Endodermal cell (in vitro differentiated cells): ENCODE measurements at regions not wholly inside any gene's neighbourhood (a gene's known extent, or its start where the extent isn't known, plus 50 kb on each side); places are given as distances from the start of the nearest gene placed in this dataset.
"Not testable (repeated sequence)": the region's sequence is repeated elsewhere in the genome, so short reads cannot be mapped to it uniquely, and the experiment has no call there.

Experiments
- DNase-seq: peaks from one replicate; pipeline ENCODE4 v3.0.0-alpha.2; 2017
- H3K27ac ChIP-seq: 2 replicates; pipeline ENCODE4 v1.5.1; 2013; ENCODE audit warnings: mild to moderate bottlenecking, low read depth, low read length, moderate library complexity
- H3K27me3 ChIP-seq: 2 replicates; pipeline ENCODE4 v1.6.1; 2013; ENCODE audit warnings: mild to moderate bottlenecking, low read length, moderate library complexity; ENCODE audit not compliant: insufficient read depth, control insufficient read depth, poor library complexity, severe bottlenecking
- H3K36me3 ChIP-seq: 2 replicates; pipeline ENCODE4 v1.7.0; 2013; ENCODE audit warnings: mild to moderate bottlenecking, low read length, moderate library complexity; ENCODE audit not compliant: control insufficient read depth, insufficient read depth
- H3K4me1 ChIP-seq: one replicate; pipeline ENCODE4 v1.7.0; 2013; ENCODE audit warnings: low read length; ENCODE audit not compliant: control insufficient read depth, insufficient read depth
- H3K4me3 ChIP-seq: 2 replicates; pipeline ENCODE4 v1.5.1; 2013; ENCODE audit warnings: mild to moderate bottlenecking, low read length, moderate library complexity
- H3K9ac ChIP-seq: 2 replicates; pipeline ENCODE4 v1.6.1; 2013; ENCODE audit warnings: mild to moderate bottlenecking, low read length, moderate library complexity; ENCODE audit not compliant: poor library complexity, severe bottlenecking; ENCODE audit errors: extremely low read depth
- H3K9me3 ChIP-seq: 2 replicates; pipeline ENCODE4 v1.6.1; 2013; ENCODE audit warnings: mild to moderate bottlenecking, low read length, moderate library complexity; ENCODE audit not compliant: control insufficient read depth
- H3K27ac Mint-ChIP-seq: 2 replicates; pipeline ENCODE4 v1.8.0; 2020; ENCODE audit warnings: mixed read lengths
- H3K27me3 Mint-ChIP-seq: 2 replicates; pipeline ENCODE4 v1.8.0; 2021; ENCODE audit warnings: mild to moderate bottlenecking, mixed read lengths; ENCODE audit not compliant: insufficient read depth
- H3K36me3 Mint-ChIP-seq: 2 replicates; pipeline ENCODE4 v1.8.0; 2020; ENCODE audit warnings: low read depth, mixed read lengths
- H3K4me1 Mint-ChIP-seq: 2 replicates; pipeline ENCODE4 v1.8.0; 2020; ENCODE audit warnings: mixed read lengths
- H3K4me3 Mint-ChIP-seq: 2 replicates; pipeline ENCODE4 v1.8.0; 2020; ENCODE audit warnings: mild to moderate bottlenecking, moderate library complexity, mixed read lengths
- H3K9me3 Mint-ChIP-seq: 2 replicates; pipeline ENCODE4 v1.8.0; 2020; ENCODE audit warnings: mild to moderate bottlenecking, mixed read lengths
- WGBS, 2 experiments: methylation state at CpG; one replicate each; pipeline versions ENCODE4 v1.1.5 to v1.1.7; 2013; ENCODE audit warnings: missing lambda C conversion rate in 2 of 2, mixed read lengths in 1 of 2; ENCODE audit not compliant: insufficient coverage in 1 of 2, insufficient read length in 1 of 2; 5-methylcytosine and 5-hydroxymethylcytosine counted together
- TF ChIP-seq, protein P1 (sequence below): fragments of 200-600 bp; sonication (generic); conservative IDR thresholded peaks from 2 replicates; pipeline ENCODE4 v1.5.0; 2021; ENCODE audit warnings: antibody characterized with exemption, mild to moderate bottlenecking

DNA sequence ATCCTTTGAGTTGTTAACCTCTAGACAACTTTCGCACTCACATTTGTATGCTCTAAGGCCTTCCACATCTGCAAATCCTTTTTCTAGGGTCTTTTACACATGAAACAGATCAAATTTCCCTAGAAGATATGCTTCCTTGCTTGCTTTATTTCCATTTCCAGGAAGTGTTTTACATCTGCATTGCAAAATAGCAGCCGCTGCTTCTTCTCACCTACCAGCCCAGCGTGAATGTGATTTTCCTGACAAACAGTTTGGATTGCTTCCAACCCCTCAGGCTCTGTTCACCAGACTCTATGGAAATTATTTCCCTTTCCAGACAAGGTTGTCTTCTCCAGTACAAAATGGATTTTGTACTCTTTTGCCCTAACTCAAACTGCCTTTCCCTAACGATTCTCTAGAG is 50.9 kb upstream of the PAPSS2 start:
- DNase-seq, result no peak
- H3K4me3 ChIP-seq, result no peak overlapping the region
- H3K27me3 Mint-ChIP-seq, result no peaks in the 10 kb centered on the region
- H3K36me3 ChIP-seq, result no peaks in the 10 kb centered on the region
- no peak overlapping the region for H3K27ac ChIP-seq
- peaks cover 29% of the 10 kb centered on the region for H3K4me1 Mint-ChIP-seq
- no peak overlapping the region for H3K9ac ChIP-seq
- no peak overlapping the region for H3K27ac Mint-ChIP-seq
- TF ChIP-seq, protein P1, sequence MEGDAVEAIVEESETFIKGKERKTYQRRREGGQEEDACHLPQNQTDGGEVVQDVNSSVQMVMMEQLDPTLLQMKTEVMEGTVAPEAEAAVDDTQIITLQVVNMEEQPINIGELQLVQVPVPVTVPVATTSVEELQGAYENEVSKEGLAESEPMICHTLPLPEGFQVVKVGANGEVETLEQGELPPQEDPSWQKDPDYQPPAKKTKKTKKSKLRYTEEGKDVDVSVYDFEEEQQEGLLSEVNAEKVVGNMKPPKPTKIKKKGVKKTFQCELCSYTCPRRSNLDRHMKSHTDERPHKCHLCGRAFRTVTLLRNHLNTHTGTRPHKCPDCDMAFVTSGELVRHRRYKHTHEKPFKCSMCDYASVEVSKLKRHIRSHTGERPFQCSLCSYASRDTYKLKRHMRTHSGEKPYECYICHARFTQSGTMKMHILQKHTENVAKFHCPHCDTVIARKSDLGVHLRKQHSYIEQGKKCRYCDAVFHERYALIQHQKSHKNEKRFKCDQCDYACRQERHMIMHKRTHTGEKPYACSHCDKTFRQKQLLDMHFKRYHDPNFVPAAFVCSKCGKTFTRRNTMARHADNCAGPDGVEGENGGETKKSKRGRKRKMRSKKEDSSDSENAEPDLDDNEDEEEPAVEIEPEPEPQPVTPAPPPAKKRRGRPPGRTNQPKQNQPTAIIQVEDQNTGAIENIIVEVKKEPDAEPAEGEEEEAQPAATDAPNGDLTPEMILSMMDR, result no peak
- no peaks in the 10 kb centered on the region for H3K4me1 ChIP-seq
- no peak overlapping the region for H3K4me3 Mint-ChIP-seq
- H3K36me3 Mint-ChIP-seq, result peaks cover 18% of the 10 kb centered on the region
- peaks cover 30% of the 10 kb centered on the region for H3K9me3 Mint-ChIP-seq
- H3K27me3 ChIP-seq, result no peaks in the 10 kb centered on the region
- H3K9me3 ChIP-seq, result peaks cover 26% of the 10 kb centered on the region
- 71 to 82% methylated on average over 4 of the region's 4 CpGs for WGBS, 2 experiments

DNA sequence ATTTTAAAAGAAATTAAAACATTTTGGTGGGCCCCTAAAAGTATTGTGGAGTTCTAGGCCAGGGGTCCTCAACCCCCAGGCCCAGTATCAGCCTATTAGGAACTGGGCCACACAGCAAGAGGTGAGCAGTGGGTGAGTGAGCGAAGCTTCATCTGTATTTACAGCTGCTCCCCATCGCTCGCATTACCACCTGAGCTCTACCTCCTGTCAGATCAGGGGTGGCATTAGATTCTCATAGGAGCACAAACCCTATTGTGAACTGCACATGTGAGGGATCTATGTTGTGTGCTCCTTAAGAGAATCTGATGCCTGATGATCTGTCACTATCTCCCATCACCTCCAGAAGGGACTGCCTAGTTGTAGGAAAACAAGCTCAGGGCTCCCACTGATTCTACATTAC is 50.1 kb upstream of the PAPSS2 start:
- not testable (repeated sequence) for H3K27ac ChIP-seq, H3K4me1 ChIP-seq, H3K4me3 Mint-ChIP-seq, DNase-seq, H3K36me3 ChIP-seq, H3K27ac Mint-ChIP-seq, H3K27me3 ChIP-seq, H3K4me3 ChIP-seq, H3K27me3 Mint-ChIP-seq, H3K9ac ChIP-seq
- peaks cover 18% of the 10 kb centered on the region for H3K36me3 Mint-ChIP-seq
- 96 to 100% methylated on average over 3 of the region's 3 CpGs for WGBS, 2 experiments
- H3K9me3 Mint-ChIP-seq, result peaks cover 30% of the 10 kb centered on the region
- H3K4me1 Mint-ChIP-seq, result peaks cover 23% of the 10 kb centered on the region
- peaks cover 26% of the 10 kb centered on the region for H3K9me3 ChIP-seq
